H9 (cell line): ENCODE measurements at regions not wholly inside any gene's neighbourhood (a gene's known extent, or its start where the extent isn't known, plus 50 kb on each side); places are given as distances from the start of the nearest gene placed in this dataset.

Experiments
- DNase-seq: peaks from one replicate; pipeline ENCODE4 v3.0.0-alpha.2; 2017
- H2AFZ ChIP-seq: one replicate; pipeline ENCODE4 v1.6.1; 2013; ENCODE audit warnings: mild to moderate bottlenecking, low read length, control low read depth, moderate library complexity
- H2AK5ac ChIP-seq: 2 replicates; pipeline ENCODE4 v1.6.1; 2013; ENCODE audit warnings: low read length, control low read depth, mixed read lengths; ENCODE audit not compliant: insufficient read length
- H2BK120ac ChIP-seq: one replicate; pipeline ENCODE4 v1.6.1; 2013; ENCODE audit warnings: low read depth, mild to moderate bottlenecking, low read length, control low read depth, inconsistent platforms; ENCODE audit not compliant: poor library complexity, severe bottlenecking
- H2BK12ac ChIP-seq: 2 replicates; pipeline ENCODE4 v1.6.1; 2013; ENCODE audit warnings: low read length, control low read depth, mixed read lengths, low read depth; ENCODE audit not compliant: insufficient read length
- H2BK15ac ChIP-seq: 2 replicates; pipeline ENCODE4 v1.6.1; 2013; ENCODE audit warnings: low read depth, low read length, control low read depth
- H2BK20ac ChIP-seq: one replicate; pipeline ENCODE4 v1.6.1; 2013; ENCODE audit warnings: low read depth, mild to moderate bottlenecking, low read length, control low read depth, inconsistent platforms; ENCODE audit not compliant: poor library complexity, severe bottlenecking
- H2BK5ac ChIP-seq: 2 replicates; pipeline ENCODE4 v1.6.1; 2013; ENCODE audit warnings: low read length, control low read depth, mixed read lengths; ENCODE audit not compliant: insufficient read length
- H3K14ac ChIP-seq: 2 replicates; pipeline ENCODE4 v1.6.1; 2013; ENCODE audit warnings: low read length, control low read depth; ENCODE audit not compliant: insufficient read depth
- H3K18ac ChIP-seq: 2 replicates; pipeline ENCODE4 v1.6.1; 2013; ENCODE audit warnings: low read depth, mild to moderate bottlenecking, mixed read lengths, low read length, control low read depth; ENCODE audit not compliant: insufficient read length
- H3K23ac ChIP-seq: 2 replicates; pipeline ENCODE4 v1.6.1; 2013; ENCODE audit warnings: low read length, control low read depth, mixed read lengths, low read depth; ENCODE audit not compliant: insufficient read length
- H3K23me2 ChIP-seq: 2 replicates; pipeline ENCODE4 v1.6.1; 2013; ENCODE audit warnings: low read depth, mild to moderate bottlenecking, mixed read lengths, low read length, control low read depth; ENCODE audit not compliant: insufficient read length, poor library complexity, severe bottlenecking
- H3K27ac ChIP-seq: 2 replicates; pipeline ENCODE4 v1.5.1; 2013; ENCODE audit warnings: low read length, control low read depth, mixed read lengths, low read depth; ENCODE audit not compliant: insufficient read length
- H3K27me3 ChIP-seq: 2 replicates; pipeline ENCODE4 v1.6.1; 2013; ENCODE audit warnings: low read length, control low read depth, inconsistent platforms; ENCODE audit not compliant: insufficient read depth
- H3K4ac ChIP-seq: 2 replicates; pipeline ENCODE4 v1.6.1; 2013; ENCODE audit warnings: low read depth, mild to moderate bottlenecking, control low read depth, inconsistent platforms, low read length, moderate library complexity
- H3K4me1 ChIP-seq: 2 replicates; pipeline ENCODE4 v1.6.1; 2013; ENCODE audit warnings: low read length, control low read depth, inconsistent platforms; ENCODE audit not compliant: insufficient read depth
- H3K4me2 ChIP-seq: 2 replicates; pipeline ENCODE4 v1.6.1; 2013; ENCODE audit warnings: low read length, control low read depth, mixed read lengths; ENCODE audit not compliant: insufficient read length, insufficient read depth
- H3K56ac ChIP-seq: 2 replicates; pipeline ENCODE4 v1.6.1; 2013; ENCODE audit warnings: low read depth, mild to moderate bottlenecking, mixed read lengths, low read length, control low read depth; ENCODE audit not compliant: insufficient read length
- H3K79me1 ChIP-seq: 2 replicates; pipeline ENCODE4 v1.6.1; 2013; ENCODE audit warnings: low read depth, mild to moderate bottlenecking, moderate library complexity, low read length, control low read depth, inconsistent platforms; ENCODE audit not compliant: insufficient read depth, poor library complexity, severe bottlenecking
- H3K79me2 ChIP-seq: 2 replicates; pipeline ENCODE4 v1.6.1; 2013; ENCODE audit warnings: low read length, control low read depth, inconsistent platforms; ENCODE audit not compliant: insufficient read depth
- H3K9ac ChIP-seq: 2 replicates; pipeline ENCODE4 v1.6.1; 2013; ENCODE audit warnings: low read length, control low read depth, mixed read lengths; ENCODE audit not compliant: insufficient read length; ENCODE audit errors: extremely low read depth
- H3K9me3 ChIP-seq: one replicate; pipeline ENCODE4 v1.6.1; 2013; ENCODE audit warnings: low read depth, low read length, inconsistent platforms; ENCODE audit not compliant: control insufficient read depth
- H3T11ph ChIP-seq: one replicate; pipeline ENCODE4 v1.6.1; 2013; ENCODE audit warnings: mild to moderate bottlenecking, low read length, control low read depth, inconsistent platforms
- H4K20me1 ChIP-seq: one replicate; pipeline ENCODE4 v1.6.1; 2013; ENCODE audit not compliant: control insufficient read depth, insufficient read length, insufficient read depth
- H4K5ac ChIP-seq: 2 replicates; pipeline ENCODE4 v1.6.1; 2013; ENCODE audit warnings: low read depth, mild to moderate bottlenecking, mixed read lengths, low read length, control low read depth; ENCODE audit not compliant: insufficient read length
- H4K8ac ChIP-seq: replicated peaks from 2 replicates; pipeline ENCODE4 v1.6.1; 2013; ENCODE audit warnings: low read length, control low read depth, mixed read lengths, low read depth; ENCODE audit not compliant: insufficient read length
- H4K91ac ChIP-seq: 2 replicates; pipeline ENCODE4 v1.6.1; 2013; ENCODE audit warnings: low read depth, mild to moderate bottlenecking, moderate library complexity, mixed read lengths, low read length, control low read depth; ENCODE audit not compliant: insufficient read length
- H3K27ac Mint-ChIP-seq, 3 experiments: 2 replicates in 2 of 3; 3 replicates in 1 of 3; pipeline ENCODE4 v1.8.0; 2020 to 2021; ENCODE audit warnings: mixed read lengths in 3 of 3, mild to moderate bottlenecking in 1 of 3, moderate library complexity in 1 of 3
- H3K27me3 Mint-ChIP-seq: 2 replicates; pipeline ENCODE4 v1.8.0; 2021; ENCODE audit warnings: low read depth, mild to moderate bottlenecking, moderate library complexity, mixed read lengths
- H3K36me3 Mint-ChIP-seq, 3 experiments: 2 replicates in 2 of 3; 3 replicates in 1 of 3; pipeline ENCODE4 v1.8.0; 2020 to 2021; ENCODE audit warnings: low read depth in 3 of 3, mixed read lengths in 3 of 3; ENCODE audit not compliant: insufficient read depth in 1 of 3
- H3K4me1 Mint-ChIP-seq, 2 experiments: 2 replicates each; pipeline ENCODE4 v1.8.0; 2020; ENCODE audit warnings: mixed read lengths in 2 of 2
- H3K4me3 Mint-ChIP-seq, 2 experiments: 2 replicates in 1 of 2; 3 replicates in 1 of 2; pipeline ENCODE4 v1.8.0; 2020 to 2021; ENCODE audit warnings: mild to moderate bottlenecking in 2 of 2, mixed read lengths in 2 of 2, moderate library complexity in 1 of 2
- H3K9me3 Mint-ChIP-seq, 2 experiments: 2 replicates in 1 of 2; 3 replicates in 1 of 2; pipeline ENCODE4 v1.8.0; 2020; ENCODE audit warnings: mild to moderate bottlenecking in 2 of 2, mixed read lengths in 2 of 2, moderate library complexity in 1 of 2
- CTCF ChIP-seq: fragments of 200-600 bp; sonication (generic); conservative IDR thresholded peaks from 3 replicates; pipeline ENCODE4 v1.8.0; 2021; ENCODE audit warnings: antibody characterized with exemption, mild to moderate bottlenecking
- WGBS: extraction: QIAGEN DNeasy Blood & Tissue Kit; methylation state at CpG from one replicate; pipeline ENCODE4 v1.1.7; 2013; ENCODE audit warnings: missing lambda C conversion rate, low lambda C conversion rate, mixed read lengths; ENCODE audit not compliant: insufficient read length; ENCODE audit errors: extremely low coverage; 5-methylcytosine and 5-hydroxymethylcytosine counted together

DNA sequence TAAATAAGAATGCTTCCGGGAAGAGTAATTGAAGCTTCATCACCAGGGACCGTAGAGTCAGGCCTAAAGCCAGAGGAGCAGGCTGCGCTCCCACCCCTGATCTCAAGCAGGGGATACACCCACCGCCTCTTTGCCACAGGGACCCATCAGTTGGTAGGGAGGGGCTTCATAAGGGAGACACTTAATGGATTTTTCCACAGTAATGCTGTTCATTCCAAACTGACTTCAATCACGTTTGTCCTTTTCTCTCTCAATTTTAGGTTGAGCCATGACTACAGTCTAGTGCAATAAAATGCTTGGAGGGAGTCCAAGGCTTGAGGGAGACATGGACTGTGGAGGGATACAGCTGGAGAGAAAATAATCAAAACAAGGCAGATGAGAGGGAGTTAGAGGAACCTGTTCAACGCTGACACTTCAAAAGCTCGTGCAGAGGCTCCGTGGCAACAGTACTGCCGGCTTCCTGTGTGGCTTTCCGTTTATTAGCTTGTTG lies 111.5 kb downstream of the SEC16B start:
- Mint-ChIP-seq H3K36me3 (no peaks in the 10 kb centered on the region; a peak in 2 of 7 replicates), H3K4me3 (no peak overlapping the region), H3K27ac (no peak overlapping the region), H3K9me3 (peaks cover 4 to 5% of the 10 kb centered on the region in 2 experiments; a peak in 2 of 5 replicates), H3K27me3 (no peaks in the 10 kb centered on the region), H3K4me1 (no peaks in the 10 kb centered on the region)
- no peak overlapping the region for H2BK15ac ChIP-seq
- H4K20me1 ChIP-seq: no peaks in the 10 kb centered on the region
- H3K9me3 ChIP-seq: no peaks in the 10 kb centered on the region
- H3K4me1 ChIP-seq: no peaks in the 10 kb centered on the region
- no peaks in the 10 kb centered on the region for H3K79me1 ChIP-seq
- no peak overlapping the region for H3K4ac ChIP-seq
- H4K91ac ChIP-seq: no peak overlapping the region
- no peaks in the 10 kb centered on the region for H3K79me2 ChIP-seq
- H3K27me3 ChIP-seq: no peaks in the 10 kb centered on the region
- no CpG with 5 or more reads among the region's 10 CpGs for WGBS
- H2BK5ac ChIP-seq: no peak overlapping the region
- H4K8ac ChIP-seq: no peak overlapping the region
- no peak overlapping the region for H2AFZ ChIP-seq
- H3K23me2 ChIP-seq: no peaks in the 10 kb centered on the region
- H3K23ac ChIP-seq: no peak overlapping the region
- no peak for TF ChIP-seq CTCF
- no peak overlapping the region for H3T11ph ChIP-seq
- H2BK12ac ChIP-seq: no peak overlapping the region
- no peak overlapping the region for H3K14ac ChIP-seq
- no peak overlapping the region for H3K27ac ChIP-seq
- H2BK120ac ChIP-seq: no peak overlapping the region
- H3K56ac ChIP-seq: no peak overlapping the region
- H3K4me2 ChIP-seq: no peak overlapping the region
- no peak for DNase-seq
- no peak overlapping the region for H3K9ac ChIP-seq
- H2BK20ac ChIP-seq: no peak overlapping the region
- H4K5ac ChIP-seq: no peak overlapping the region
- H2AK5ac ChIP-seq: no peak overlapping the region
- H3K18ac ChIP-seq: no peak overlapping the region
